K562 (cell line): ENCODE measurements at regions not wholly inside any gene's neighbourhood (a gene's known extent, or its start where the extent isn't known, plus 50 kb on each side); places are given as distances from the start of the nearest gene placed in this dataset.

Source experiments
- FOXJ2 ChIP-seq: fragments of 200-800 bp; sonication (Bioruptor generic); IDR thresholded peaks from 2 replicates; pipeline ENCODE4 v1.6.1; 2016; ENCODE audit warnings: missing genetic modification characterization, missing compliant biosample characterization
- GTF2A2 ChIP-seq: IDR thresholded peaks from 2 replicates; pipeline ENCODE4 v1.6.1; 2016; ENCODE audit warnings: mild to moderate bottlenecking, missing genetic modification characterization, missing compliant biosample characterization
- HDAC1 ChIP-seq, 2 experiments: fragments of 450-650 bp; IDR thresholded peaks; 2 replicates each; pipeline ENCODE4 v1.6.1; 2016 to 2017; ENCODE audit warnings: inconsistent platforms in 1 of 2, mild to moderate bottlenecking in 1 of 2, moderate library complexity in 1 of 2
- HNRNPK ChIP-seq: fragments of 200-400 bp; formaldehyde crosslinking; IDR thresholded peaks from one replicate; pipeline ENCODE4 v1.6.1; 2018; ENCODE audit warnings: mild to moderate bottlenecking, low read depth, low read length; ENCODE audit not compliant: poor library complexity, severe bottlenecking
- MYC ChIP-seq, 2 experiments: fragments of 250-450 bp in 1 of 2; sonication (Bioruptor Pico) in 1 of 2; IDR thresholded peaks; 2 replicates each; pipeline versions ENCODE4 v1.5.1 to v1.6.1; 2012 to 2021; ENCODE audit warnings: low read depth in 2 of 2, borderline replicate concordance in 1 of 2, improper control_type of control experiment in 1 of 2, low read length in 1 of 2, mild to moderate bottlenecking in 1 of 2, moderate library complexity in 1 of 2
- NCOA4 ChIP-seq: fragments of 450-650 bp; IDR thresholded peaks from 2 replicates; pipeline ENCODE4 v1.6.1; 2018; ENCODE audit warnings: mild to moderate bottlenecking; ENCODE audit not compliant: partially characterized antibody
- NEUROD1 ChIP-seq: fragments of 150-350 bp; IDR thresholded peaks from 2 replicates; pipeline ENCODE4 v1.6.1; 2014; ENCODE audit warnings: borderline replicate concordance, low read length, low read depth; ENCODE audit not compliant: partially characterized antibody
- TAF9B ChIP-seq: fragments of 450-650 bp; IDR thresholded peaks from 2 replicates; pipeline ENCODE4 v1.6.1; 2018; ENCODE audit warnings: mild to moderate bottlenecking; ENCODE audit not compliant: partially characterized antibody
- THRB ChIP-seq: fragments of 450-650 bp; formaldehyde crosslinking; conservative IDR thresholded peaks from 2 replicates; pipeline ENCODE4 v1.4.0; 2022; ENCODE audit warnings: mild to moderate bottlenecking, missing genetic modification characterization
- ZFX ChIP-seq: sonication (generic); formaldehyde crosslinking; IDR thresholded peaks from 2 replicates; pipeline ENCODE4 v1.8.0; 2022; ENCODE audit warnings: mild to moderate bottlenecking, missing genetic modification reagents, moderate library complexity
- ZNF12 ChIP-seq: sonication (generic); formaldehyde crosslinking; IDR thresholded peaks from 2 replicates; pipeline ENCODE4 v1.4.0; 2020; ENCODE audit warnings: mild to moderate bottlenecking, missing genetic modification reagents
- ZNF318 ChIP-seq, 2 experiments: fragments of 450-650 bp; IDR thresholded peaks; 2 replicates each; pipeline ENCODE4 v1.6.1; 2016; ENCODE audit warnings: mild to moderate bottlenecking in 2 of 2, borderline replicate concordance in 1 of 2, low read depth in 1 of 2, moderate library complexity in 1 of 2
- ZNF408 ChIP-seq: fragments of 250-450 bp; sonication (Bioruptor Pico); IDR thresholded peaks from 2 replicates; pipeline ENCODE4 v1.4.0; 2020; ENCODE audit warnings: low read depth, mild to moderate bottlenecking, moderate library complexity
- ZNF696 ChIP-seq: fragments of 250-450 bp; sonication (Bioruptor Pico); conservative IDR thresholded peaks from 2 replicates; pipeline ENCODE4 v1.4.0; 2020; ENCODE audit warnings: mild to moderate bottlenecking, moderate library complexity

- no peak for TF ChIP-seq HNRNPK
- peak; percentile 9 for TF ChIP-seq NEUROD1
- TF ChIP-seq ZNF696 (CRISPR knock-in tag): no peak
- TF ChIP-seq MYC (IDR thresholded peaks at IDR 0.05; ENCODE audit: low read depth, low read length): peak; percentile 58
- TF ChIP-seq MYC (CRISPR knock-in tag; IDR thresholded peaks at IDR 0.05; ENCODE audit: borderline replicate concordance, low read depth): no peak
- TF ChIP-seq ZNF408 (CRISPR knock-in tag): no peak
- TF ChIP-seq THRB (CRISPR knock-in tag): no peak
- no peak for TF ChIP-seq ZNF12 (CRISPR knock-in tag)
- peak; percentile 92 for TF ChIP-seq FOXJ2 (tag)
- TF ChIP-seq ZFX: no peak
- TF ChIP-seq HDAC1 (IDR thresholded peaks at IDR 0.05): 0 out of 4 replicates have a peak, but pooled peaks of 1 of the 2 experiments have one; percentile 40
- no peak for TF ChIP-seq ZNF318 (IDR thresholded peaks at IDR 0.05; ENCODE audit: borderline replicate concordance in 1 of 2, low read depth in 1 of 2)
- peak; percentile 45; the same call in 1 of the 2 replicates for TF ChIP-seq GTF2A2 (tag)
- TF ChIP-seq TAF9B: peak; percentile 58
- peak; percentile 45 for TF ChIP-seq NCOA4
Measured at GRCh38 chr16:25553711-25554436, 137.9 kb upstream of the HS3ST4 start (continued).
